ENCODE measurements at regions not wholly inside any gene's neighbourhood (a gene's known extent, or its start where the extent isn't known, plus 50 kb on each side); places are given as distances from the start of the nearest gene placed in this dataset.

- H3K9me3 Mint-ChIP-seq (ENCODE audit: unreplicated experiment): no peaks in the 10 kb centered on the region
- H3K27ac Mint-ChIP-seq (ENCODE audit: unreplicated experiment): no peak overlapping the region
- no peaks in the 10 kb centered on the region for H3K36me3 ChIP-seq (ENCODE audit: control insufficient read depth, insufficient read depth, low read length)
- no peaks in the 10 kb centered on the region for H3K36me3 Mint-ChIP-seq (ENCODE audit: insufficient read depth, unreplicated experiment)
- no peak overlapping the region for H3K4me3 Mint-ChIP-seq (ENCODE audit: unreplicated experiment)
- intact Hi-C loops (cut with micrococcal nuclease; ENCODE audit: unreplicated experiment): no loop called here
- ChIA-PET CTCF (no interaction called here), POLR2A (no interaction called here)
- no peak overlapping the region for H3K4me3 ChIP-seq (ENCODE audit: low read depth, low read length)
- no peak for DNase-seq
- no peaks in the 10 kb centered on the region for H3K27me3 ChIP-seq (replicated peaks; ENCODE audit: control insufficient read depth, insufficient read depth, low read length)
- no peaks in the 10 kb centered on the region for H3K9me3 ChIP-seq
- H3K4me1 Mint-ChIP-seq (ENCODE audit: low read depth, unreplicated experiment): peaks cover 6% of the 10 kb centered on the region
- H3K4me1 ChIP-seq: no peaks in the 10 kb centered on the region
- BruUV-seq (replicated peaks): no TSS peak
- H3K27me3 Mint-ChIP-seq (ENCODE audit: insufficient read depth, unreplicated experiment): no peaks in the 10 kb centered on the region
- TF ChIP-seq, protein P1, sequence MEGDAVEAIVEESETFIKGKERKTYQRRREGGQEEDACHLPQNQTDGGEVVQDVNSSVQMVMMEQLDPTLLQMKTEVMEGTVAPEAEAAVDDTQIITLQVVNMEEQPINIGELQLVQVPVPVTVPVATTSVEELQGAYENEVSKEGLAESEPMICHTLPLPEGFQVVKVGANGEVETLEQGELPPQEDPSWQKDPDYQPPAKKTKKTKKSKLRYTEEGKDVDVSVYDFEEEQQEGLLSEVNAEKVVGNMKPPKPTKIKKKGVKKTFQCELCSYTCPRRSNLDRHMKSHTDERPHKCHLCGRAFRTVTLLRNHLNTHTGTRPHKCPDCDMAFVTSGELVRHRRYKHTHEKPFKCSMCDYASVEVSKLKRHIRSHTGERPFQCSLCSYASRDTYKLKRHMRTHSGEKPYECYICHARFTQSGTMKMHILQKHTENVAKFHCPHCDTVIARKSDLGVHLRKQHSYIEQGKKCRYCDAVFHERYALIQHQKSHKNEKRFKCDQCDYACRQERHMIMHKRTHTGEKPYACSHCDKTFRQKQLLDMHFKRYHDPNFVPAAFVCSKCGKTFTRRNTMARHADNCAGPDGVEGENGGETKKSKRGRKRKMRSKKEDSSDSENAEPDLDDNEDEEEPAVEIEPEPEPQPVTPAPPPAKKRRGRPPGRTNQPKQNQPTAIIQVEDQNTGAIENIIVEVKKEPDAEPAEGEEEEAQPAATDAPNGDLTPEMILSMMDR (IDR thresholded peaks at IDR 0.05; ENCODE audit: insufficient read depth in 1 of 2, low read depth in 1 of 2, low read length in 1 of 2, severe bottlenecking in 1 of 2, unreplicated experiment in 1 of 2): no peak
Measured at GRCh38 chr15:96390986-96391385, 60.5 kb downstream of the NR2F2 start.

- peaks cover 6% of the 10 kb centered on the region for H3K4me1 Mint-ChIP-seq (ENCODE audit: low read depth, unreplicated experiment)
- H3K36me3 Mint-ChIP-seq (ENCODE audit: insufficient read depth, unreplicated experiment): no peaks in the 10 kb centered on the region
- TF ChIP-seq, protein P1 (IDR thresholded peaks at IDR 0.05; ENCODE audit: insufficient read depth in 1 of 2, low read depth in 1 of 2, low read length in 1 of 2, severe bottlenecking in 1 of 2, unreplicated experiment in 1 of 2): no peak
- H3K4me1 ChIP-seq: no peaks in the 10 kb centered on the region
- no peaks in the 10 kb centered on the region for H3K27me3 Mint-ChIP-seq (ENCODE audit: insufficient read depth, unreplicated experiment)
- no peaks in the 10 kb centered on the region for H3K9me3 Mint-ChIP-seq (ENCODE audit: unreplicated experiment)
- no peaks in the 10 kb centered on the region for H3K36me3 ChIP-seq (ENCODE audit: control insufficient read depth, insufficient read depth, low read length)
- H3K4me3 ChIP-seq (ENCODE audit: low read depth, low read length): no peak overlapping the region
- no peak for DNase-seq
- ChIA-PET CTCF (no interaction called here), POLR2A (no interaction called here)
- no peak overlapping the region for H3K27ac Mint-ChIP-seq (ENCODE audit: unreplicated experiment)
- intact Hi-C loops (cut with micrococcal nuclease; ENCODE audit: unreplicated experiment): no loop called here
- no TSS peak for BruUV-seq (replicated peaks)
- H3K27me3 ChIP-seq (replicated peaks; ENCODE audit: control insufficient read depth, insufficient read depth, low read length): no peaks in the 10 kb centered on the region
- H3K9me3 ChIP-seq: no peaks in the 10 kb centered on the region
- no peak overlapping the region for H3K4me3 Mint-ChIP-seq (ENCODE audit: unreplicated experiment)
Measured at GRCh38 chr15:96392380-96393208, 62.1 kb downstream of the NR2F2 start.

DNA sequence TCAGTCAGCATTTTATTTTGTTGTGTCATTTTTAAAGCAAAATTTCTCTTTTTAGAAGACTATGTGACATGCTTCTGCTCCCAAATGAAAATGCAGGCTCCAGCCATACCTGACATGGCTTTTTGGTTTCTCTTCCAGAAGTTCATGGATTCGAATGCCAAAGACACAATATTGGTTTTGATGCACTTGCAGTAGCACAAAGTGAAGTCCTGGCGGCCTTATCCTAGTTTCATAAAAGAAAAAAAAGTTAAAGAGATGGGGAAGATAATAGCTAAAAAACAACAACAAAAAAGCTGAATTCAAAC lies 62.7 kb downstream of the NR2F2 start:
- Histone ChIP-seq H3K36me3 (ENCODE audit: control insufficient read depth, insufficient read depth, low read length) (no peaks in the 10 kb centered on the region), H3K4me3 (ENCODE audit: low read depth, low read length) (no peak overlapping the region), H3K9me3 (no peaks in the 10 kb centered on the region), H3K27me3 (replicated peaks; ENCODE audit: control insufficient read depth, insufficient read depth, low read length) (no peaks in the 10 kb centered on the region), H3K4me1 (no peaks in the 10 kb centered on the region)
- Mint-ChIP-seq H3K27me3 (ENCODE audit: insufficient read depth, unreplicated experiment) (no peaks in the 10 kb centered on the region), H3K36me3 (ENCODE audit: insufficient read depth, unreplicated experiment) (no peaks in the 10 kb centered on the region), H3K4me3 (ENCODE audit: unreplicated experiment) (no peak overlapping the region), H3K4me1 (ENCODE audit: low read depth, unreplicated experiment) (peaks cover 6% of the 10 kb centered on the region), H3K27ac (ENCODE audit: unreplicated experiment) (no peak overlapping the region), H3K9me3 (ENCODE audit: unreplicated experiment) (no peaks in the 10 kb centered on the region)
- POLR2A ChIA-PET: no interaction called here
- intact Hi-C loops (cut with micrococcal nuclease; ENCODE audit: unreplicated experiment): no loop called here
- no peak for DNase-seq
- TF ChIP-seq, protein P1 (IDR thresholded peaks at IDR 0.05; ENCODE audit: insufficient read depth in 1 of 2, low read depth in 1 of 2, low read length in 1 of 2, severe bottlenecking in 1 of 2, unreplicated experiment in 1 of 2): no peak
- CTCF ChIA-PET: no interaction called here
- no TSS peak for BruUV-seq (replicated peaks)
